NT2/D1 (cell line): ENCODE measurements at regions not wholly inside any gene's neighbourhood (a gene's known extent, or its start where the extent isn't known, plus 50 kb on each side); places are given as distances from the start of the nearest gene placed in this dataset.

Experiments used
- DNase-seq: peaks from one replicate; pipeline ENCODE4 v3.0.0-alpha.2; 2011; ENCODE audit warnings: low read depth, low spot score
- H3K27me3 ChIP-seq: 2 replicates; pipeline ENCODE4 v1.6.0; 2011; ENCODE audit warnings: mild to moderate bottlenecking; ENCODE audit not compliant: insufficient read length, insufficient read depth
- H3K36me3 ChIP-seq: 2 replicates; pipeline ENCODE4 v1.6.1; 2011; ENCODE audit warnings: mild to moderate bottlenecking, low read length, mixed read lengths; ENCODE audit not compliant: insufficient read depth, insufficient read length
- H3K4me1 ChIP-seq: 2 replicates; pipeline ENCODE4 v1.5.1; 2011; ENCODE audit not compliant: insufficient read depth, insufficient read length
- H3K4me3 ChIP-seq: 2 replicates; pipeline ENCODE4 v1.5.1; 2011; ENCODE audit warnings: low read depth; ENCODE audit not compliant: insufficient read length
- H3K9ac ChIP-seq: 2 replicates; pipeline ENCODE4 v1.6.0; 2011; ENCODE audit warnings: low read depth; ENCODE audit not compliant: insufficient read length
- H3K9me3 ChIP-seq: 2 replicates; pipeline ENCODE4 v1.5.1; 2011; ENCODE audit warnings: mild to moderate bottlenecking, low read length; ENCODE audit not compliant: insufficient read depth
- SUZ12 ChIP-seq: IDR thresholded peaks from 2 replicates; pipeline ENCODE4 v1.6.1; 2011; ENCODE audit not compliant: insufficient read length, insufficient read depth; ENCODE audit errors: extremely low read depth
- YY1 ChIP-seq: IDR thresholded peaks from 2 replicates; pipeline ENCODE4 v1.6.1; 2011; ENCODE audit not compliant: insufficient read length, insufficient read depth
- ZNF274 ChIP-seq: IDR thresholded peaks from 2 replicates; pipeline ENCODE4 v1.6.1; 2011; ENCODE audit warnings: mild to moderate bottlenecking, low read depth, low read length

DNA sequence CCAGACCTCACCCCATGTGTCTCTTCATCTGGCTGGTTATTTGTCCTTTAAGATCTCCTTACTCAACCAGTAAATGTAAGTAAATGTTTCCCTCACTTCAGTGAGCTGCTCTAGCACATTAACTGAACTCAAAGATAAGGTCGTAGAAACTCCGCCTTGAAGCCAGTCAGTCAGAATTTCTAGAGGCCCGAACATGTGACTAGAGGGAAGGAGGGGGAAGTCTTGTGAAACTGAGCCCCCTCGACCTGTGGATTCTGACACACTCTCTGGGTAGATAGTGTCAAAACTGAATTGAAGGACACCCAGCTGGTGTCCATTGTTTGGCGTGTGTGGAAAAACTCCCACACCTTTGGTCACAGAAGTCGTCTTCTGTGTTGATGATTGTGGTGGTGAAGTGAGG lies 933.9 kb downstream of the ADGRL3 start:
- no peak for DNase-seq
- no peaks in the 10 kb centered on the region for H3K27me3 ChIP-seq
- no peaks in the 10 kb centered on the region for H3K4me1 ChIP-seq

DNA sequence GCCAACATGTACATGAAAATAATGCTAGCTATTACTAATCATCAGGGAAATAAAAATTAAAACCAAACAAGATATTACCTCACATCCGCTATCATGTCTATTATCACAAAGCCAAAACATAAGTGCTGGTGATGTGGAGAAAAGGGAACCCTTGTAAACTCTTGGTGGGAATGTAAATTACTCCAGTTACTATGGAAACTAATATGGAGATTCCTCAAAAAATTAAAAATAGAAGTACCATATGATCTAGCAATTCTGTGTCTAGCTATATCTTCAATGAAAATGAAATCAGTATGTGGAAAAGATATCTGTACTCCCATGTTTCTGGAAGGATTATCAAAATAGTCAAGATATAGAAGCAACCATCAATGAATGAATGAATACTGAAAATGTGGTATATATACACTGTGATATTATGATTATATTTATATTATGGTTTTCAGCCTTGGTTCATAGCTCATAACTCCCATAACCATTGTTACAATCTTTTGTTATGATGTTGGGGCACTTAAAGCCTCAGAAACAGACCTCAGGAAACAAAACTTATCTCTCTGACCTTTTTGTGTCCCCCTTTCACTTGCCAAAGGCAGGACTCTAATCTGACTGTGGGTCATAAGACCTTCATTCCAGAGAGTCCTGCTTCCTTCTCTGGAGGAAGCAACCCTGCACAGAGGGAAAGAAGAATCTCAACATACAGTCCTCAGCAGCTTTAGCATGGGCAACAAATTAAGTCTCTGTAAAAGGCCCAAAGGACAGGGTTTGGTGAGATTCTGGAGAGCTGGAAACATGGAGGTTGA lies 933.2 kb downstream of the ADGRL3 start:
- no peak for DNase-seq
- no peak overlapping the region for H3K9ac ChIP-seq
- H3K27me3 ChIP-seq = no peaks in the 10 kb centered on the region
- TF ChIP-seq YY1 (no peak), ZNF274 (no peak), SUZ12 (no peak)
- no peaks in the 10 kb centered on the region for H3K4me1 ChIP-seq
- no peaks in the 10 kb centered on the region for H3K36me3 ChIP-seq
- H3K4me3 ChIP-seq = no peak overlapping the region
- H3K9me3 ChIP-seq = no peaks in the 10 kb centered on the region; the same call in 1 of the 2 replicates

More for the DNA sequence above, 933.9 kb downstream of the ADGRL3 start:
- Histone ChIP-seq H3K9ac (no peak overlapping the region), H3K4me3 (no peak overlapping the region), H3K9me3 (no peaks in the 10 kb centered on the region; the same call in 1 of the 2 replicates), H3K36me3 (no peaks in the 10 kb centered on the region)
- TF ChIP-seq YY1 (no peak), ZNF274 (no peak), SUZ12 (no peak)

DNA sequence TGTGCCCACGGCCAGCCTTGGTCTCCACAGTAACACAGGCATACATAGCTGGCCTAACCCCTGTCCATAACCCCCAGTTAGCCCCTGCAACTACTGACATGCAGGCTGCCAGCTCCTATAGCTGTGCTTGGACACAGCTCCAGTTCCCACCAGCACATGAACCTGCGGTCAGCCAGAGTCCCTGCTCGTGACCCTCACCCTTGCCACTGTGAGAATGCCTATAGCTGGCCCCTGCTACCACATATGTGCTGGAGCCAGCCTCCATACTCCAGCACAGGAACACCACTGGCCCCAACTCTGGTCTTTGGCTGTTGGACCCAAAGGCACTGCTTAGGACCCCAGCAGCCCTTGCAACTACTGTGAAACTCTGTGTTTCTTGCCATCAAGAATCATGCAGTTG lies 930.9 kb downstream of the ADGRL3 start:
- Histone ChIP-seq H3K27me3 (no peaks in the 10 kb centered on the region), H3K9me3 (no peaks in the 10 kb centered on the region), H3K4me1 (no peaks in the 10 kb centered on the region), H3K4me3 (no peak overlapping the region), H3K9ac (no peak overlapping the region), H3K36me3 (no peaks in the 10 kb centered on the region)
- TF ChIP-seq YY1 = no peak
- no peak for TF ChIP-seq ZNF274
- no peak for TF ChIP-seq SUZ12
- no peak for DNase-seq

- H3K9me3 ChIP-seq = no peaks in the 10 kb centered on the region
- no peaks in the 10 kb centered on the region for H3K4me1 ChIP-seq
- TF ChIP-seq SUZ12 = no peak
- no peak for TF ChIP-seq YY1
- no peaks in the 10 kb centered on the region for H3K27me3 ChIP-seq
- no peak overlapping the region for H3K9ac ChIP-seq
- no peak for DNase-seq
- H3K36me3 ChIP-seq = no peaks in the 10 kb centered on the region
- no peak overlapping the region for H3K4me3 ChIP-seq
Measured at GRCh38 chr4:62130637-62131036, 930.5 kb downstream of the ADGRL3 start.

- Histone ChIP-seq H3K4me3 (no peak overlapping the region), H3K36me3 (no peaks in the 10 kb centered on the region)
- TF ChIP-seq YY1 (no peak), ZNF274 (no peak), SUZ12 (no peak)
Measured at GRCh38 chr4:62130230-62130629, 930.1 kb downstream of the ADGRL3 start.

More at GRCh38 chr4:62130230-62130629, 930.1 kb downstream of the ADGRL3 start:
- Histone ChIP-seq H3K9ac (no peak overlapping the region), H3K9me3 (no peaks in the 10 kb centered on the region), H3K27me3 (no peaks in the 10 kb centered on the region), H3K4me1 (no peaks in the 10 kb centered on the region)
- no peak for DNase-seq
